DOHH2 (cell line): ENCODE measurements at regions not wholly inside any gene's neighbourhood (a gene's known extent, or its start where the extent isn't known, plus 50 kb on each side); places are given as distances from the start of the nearest gene placed in this dataset.

Experiments
- H3F3A ChIP-seq: fragments of 200-600 bp; sonication (generic), shearing (Covaris generic); 2 replicates; pipeline ENCODE4 v1.6.0; 2016; ENCODE audit warnings: antibody characterized with exemption, mild to moderate bottlenecking; ENCODE audit not compliant: control insufficient read depth, insufficient read depth
- H3K27ac ChIP-seq: fragments of 200-600 bp; sonication (generic); 2 replicates; pipeline ENCODE4 v1.5.1; 2014; ENCODE audit warnings: low read depth, mild to moderate bottlenecking, low read length, moderate library complexity
- H3K27me3 ChIP-seq: fragments of 200-600 bp; sonication (generic); 2 replicates; pipeline ENCODE4 v1.6.1; 2014; ENCODE audit warnings: mild to moderate bottlenecking, low read length, mixed read lengths; ENCODE audit not compliant: control insufficient read depth
- H3K36me3 ChIP-seq: fragments of 200-600 bp; sonication (generic); 2 replicates; pipeline ENCODE4 v1.6.1; 2014; ENCODE audit warnings: mild to moderate bottlenecking, low read length, moderate library complexity, mixed read lengths; ENCODE audit not compliant: control insufficient read depth
- H3K4me1 ChIP-seq: fragments of 200-600 bp; sonication (generic); 2 replicates; pipeline ENCODE4 v1.6.1; 2014; ENCODE audit warnings: mild to moderate bottlenecking, low read length, mixed read lengths; ENCODE audit not compliant: control insufficient read depth
- H3K4me2 ChIP-seq: fragments of 200-600 bp; sonication (generic); 2 replicates; pipeline ENCODE4 v1.6.0; 2014; ENCODE audit warnings: mild to moderate bottlenecking, low read length, moderate library complexity
- H3K4me3 ChIP-seq: fragments of 200-600 bp; sonication (generic); 2 replicates; pipeline ENCODE4 v1.5.1; 2014; ENCODE audit warnings: mild to moderate bottlenecking, low read length, mixed read lengths
- H3K79me2 ChIP-seq: fragments of 200-600 bp; sonication (generic); 2 replicates; pipeline ENCODE4 v1.6.1; 2014; ENCODE audit warnings: mild to moderate bottlenecking, low read length, mixed read lengths; ENCODE audit not compliant: control insufficient read depth
- H3K9me2 ChIP-seq: fragments of 200-600 bp; sonication (generic); replicated peaks from 2 replicates; pipeline ENCODE4 v1.6.1; 2014; ENCODE audit warnings: mild to moderate bottlenecking, low read length, mixed read lengths; ENCODE audit not compliant: control insufficient read depth
- H3K9me3 ChIP-seq: fragments of 200-600 bp; sonication (generic); 2 replicates; pipeline ENCODE4 v1.6.1; 2014; ENCODE audit warnings: antibody characterized with exemption, low read length, mixed read lengths; ENCODE audit not compliant: control insufficient read depth, insufficient read depth
- H4K20me1 ChIP-seq: fragments of 200-600 bp; sonication (generic); 2 replicates; pipeline ENCODE4 v1.6.0; 2014; ENCODE audit warnings: low read depth, mild to moderate bottlenecking, antibody characterized with exemption, low read length, moderate library complexity; ENCODE audit not compliant: control insufficient read depth, insufficient read depth
- EZH2phosphoT487 ChIP-seq: fragments of 200-600 bp; sonication (generic); IDR thresholded peaks from 2 replicates; pipeline ENCODE4 v1.6.1; 2017; ENCODE audit warnings: borderline replicate concordance, mild to moderate bottlenecking, antibody characterized with exemption, low read length, moderate library complexity, mixed read lengths
- TF ChIP-seq, protein P1 (sequence below): fragments of 200-600 bp; sonication (generic); IDR thresholded peaks from one replicate; pipeline ENCODE4 v1.5.1; 2014; ENCODE audit warnings: antibody characterized with exemption, mild to moderate bottlenecking, low read depth, low read length; ENCODE audit not compliant: poor library complexity, severe bottlenecking

DNA sequence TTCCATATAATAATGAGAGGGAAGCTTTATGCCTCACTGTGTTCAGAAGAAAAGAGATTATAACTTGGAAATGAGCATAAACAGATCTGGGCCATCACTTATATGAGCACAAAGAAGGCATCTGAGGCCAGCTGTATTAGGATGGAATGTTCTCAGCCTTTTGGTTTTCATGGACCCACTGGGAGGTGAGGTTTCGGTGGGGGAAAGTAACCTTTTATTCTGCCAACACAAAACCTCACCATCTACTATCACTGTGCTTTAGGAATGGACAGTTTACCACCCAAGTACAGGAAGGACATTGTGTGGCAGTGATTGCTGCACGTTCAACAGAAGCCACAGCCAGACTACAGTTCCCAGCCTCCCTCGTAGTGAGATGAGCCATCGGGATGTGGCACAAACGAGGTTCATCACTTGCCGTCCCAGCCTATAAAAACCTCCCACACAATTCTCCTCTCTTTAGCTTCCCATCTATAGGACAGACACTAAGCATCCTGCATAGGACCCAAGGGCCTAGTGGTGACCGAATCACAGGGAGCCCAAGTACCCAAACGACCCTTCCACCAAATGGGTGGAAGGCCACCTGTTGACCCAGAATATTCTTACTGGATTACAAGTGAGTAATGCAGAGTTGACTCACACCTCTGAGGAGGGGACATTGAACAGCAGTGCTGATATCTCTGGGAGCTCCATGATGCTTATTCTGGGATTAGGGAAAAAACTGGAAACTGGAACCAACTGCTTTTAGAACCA lies 121.5 kb upstream of the RAG2 start:
- H3K9me3 ChIP-seq: no peaks in the 10 kb centered on the region
- H3K27ac ChIP-seq: no peak overlapping the region
- no peaks in the 10 kb centered on the region for H3K27me3 ChIP-seq
- no peaks in the 10 kb centered on the region for H3K4me1 ChIP-seq
- H3K4me3 ChIP-seq: no peak overlapping the region
- no peak overlapping the region for H3K4me2 ChIP-seq
- no peaks in the 10 kb centered on the region for H4K20me1 ChIP-seq
- H3K9me2 ChIP-seq: no peaks in the 10 kb centered on the region
- no peak for TF ChIP-seq EZH2phosphoT487
- TF ChIP-seq, protein P1, sequence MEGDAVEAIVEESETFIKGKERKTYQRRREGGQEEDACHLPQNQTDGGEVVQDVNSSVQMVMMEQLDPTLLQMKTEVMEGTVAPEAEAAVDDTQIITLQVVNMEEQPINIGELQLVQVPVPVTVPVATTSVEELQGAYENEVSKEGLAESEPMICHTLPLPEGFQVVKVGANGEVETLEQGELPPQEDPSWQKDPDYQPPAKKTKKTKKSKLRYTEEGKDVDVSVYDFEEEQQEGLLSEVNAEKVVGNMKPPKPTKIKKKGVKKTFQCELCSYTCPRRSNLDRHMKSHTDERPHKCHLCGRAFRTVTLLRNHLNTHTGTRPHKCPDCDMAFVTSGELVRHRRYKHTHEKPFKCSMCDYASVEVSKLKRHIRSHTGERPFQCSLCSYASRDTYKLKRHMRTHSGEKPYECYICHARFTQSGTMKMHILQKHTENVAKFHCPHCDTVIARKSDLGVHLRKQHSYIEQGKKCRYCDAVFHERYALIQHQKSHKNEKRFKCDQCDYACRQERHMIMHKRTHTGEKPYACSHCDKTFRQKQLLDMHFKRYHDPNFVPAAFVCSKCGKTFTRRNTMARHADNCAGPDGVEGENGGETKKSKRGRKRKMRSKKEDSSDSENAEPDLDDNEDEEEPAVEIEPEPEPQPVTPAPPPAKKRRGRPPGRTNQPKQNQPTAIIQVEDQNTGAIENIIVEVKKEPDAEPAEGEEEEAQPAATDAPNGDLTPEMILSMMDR: no peak
- H3K36me3 ChIP-seq: no peaks in the 10 kb centered on the region
- H3F3A ChIP-seq: no peaks in the 10 kb centered on the region
- no peaks in the 10 kb centered on the region for H3K79me2 ChIP-seq

DNA sequence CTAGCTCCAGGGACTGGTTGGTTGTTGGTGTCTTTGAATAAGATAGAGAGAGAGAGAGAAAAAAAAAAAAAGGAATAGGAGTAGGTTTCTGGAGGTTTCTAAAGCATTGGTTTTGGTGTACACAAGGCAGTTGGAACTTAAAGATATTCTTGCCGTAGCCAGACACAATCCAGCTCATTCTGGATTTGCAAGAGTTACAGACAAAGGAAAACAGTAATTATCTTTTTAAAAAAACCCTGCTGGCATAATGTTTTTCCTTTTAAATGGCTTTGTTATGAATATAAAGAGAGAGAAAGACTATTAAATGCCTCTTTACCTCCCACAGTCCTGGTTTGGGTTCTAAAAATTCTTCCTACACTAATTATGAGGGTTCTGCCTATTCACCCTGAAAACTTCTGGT lies 120.4 kb upstream of the RAG2 start:
- no peaks in the 10 kb centered on the region for H3K4me1 ChIP-seq
- TF ChIP-seq, protein P1: no peak
- no peak for TF ChIP-seq EZH2phosphoT487
- no peaks in the 10 kb centered on the region for H3F3A ChIP-seq
- no peaks in the 10 kb centered on the region for H3K79me2 ChIP-seq
- H3K4me3 ChIP-seq: no peak overlapping the region
- H3K36me3 ChIP-seq: no peaks in the 10 kb centered on the region
- no peaks in the 10 kb centered on the region for H3K9me3 ChIP-seq
- H3K4me2 ChIP-seq: no peak overlapping the region
- H3K9me2 ChIP-seq: no peaks in the 10 kb centered on the region
- no peaks in the 10 kb centered on the region for H4K20me1 ChIP-seq
- H3K27ac ChIP-seq: no peak overlapping the region
- no peaks in the 10 kb centered on the region for H3K27me3 ChIP-seq

DNA sequence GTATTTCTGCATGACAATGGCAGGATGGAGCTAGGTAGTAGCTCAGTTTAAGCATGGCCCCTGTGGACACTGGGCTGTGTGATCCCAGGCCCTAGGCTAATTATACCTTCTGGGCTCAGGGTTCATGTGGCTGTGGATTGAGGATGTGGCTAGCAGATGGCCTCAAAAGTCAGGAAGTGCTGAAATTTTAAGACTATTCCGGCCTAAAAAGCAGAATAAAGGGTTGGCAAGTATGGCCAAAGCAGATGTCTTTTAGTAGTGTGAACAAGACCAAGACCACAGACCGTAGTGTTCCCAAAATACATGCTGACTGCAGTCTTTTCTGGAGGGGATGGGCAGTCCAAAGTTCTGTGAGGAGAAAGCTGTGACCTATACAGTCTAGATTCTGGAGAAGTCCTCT lies 115.7 kb upstream of the RAG2 start:
- H3K27ac ChIP-seq: no peak overlapping the region
- no peak overlapping the region for H3K4me3 ChIP-seq
- H3K4me2 ChIP-seq: no peak overlapping the region
- H3K79me2 ChIP-seq: no peaks in the 10 kb centered on the region
- no peaks in the 10 kb centered on the region for H3K4me1 ChIP-seq
- TF ChIP-seq EZH2phosphoT487: no peak
- TF ChIP-seq, protein P1: no peak
- no peaks in the 10 kb centered on the region for H3K9me3 ChIP-seq
- no peaks in the 10 kb centered on the region for H3K36me3 ChIP-seq
- no peaks in the 10 kb centered on the region for H3K9me2 ChIP-seq
- H3F3A ChIP-seq: no peaks in the 10 kb centered on the region
- H3K27me3 ChIP-seq: no peaks in the 10 kb centered on the region
- H4K20me1 ChIP-seq: no peaks in the 10 kb centered on the region
